Uterus (tissue), 3 donors: ENCODE measurements at regions not wholly inside any gene's neighbourhood (a gene's known extent, or its start where the extent isn't known, plus 50 kb on each side); places are given as distances from the start of the nearest gene placed in this dataset.

Experiments
- DNase-seq, 2 donors: peaks; one replicate each; pipeline ENCODE4 v3.0.0-alpha.2; 2019 to 2020
- H3K27ac ChIP-seq, 2 donors: fragments of 200-600 bp; sonication (generic); 1 replicate in 1 of 2; 2 replicates in 1 of 2; pipeline ENCODE4 v1.5.1; 2016 to 2018
- H3K27me3 ChIP-seq, 2 donors: fragments of 200-600 bp; sonication (generic); one replicate each; pipeline ENCODE4 v1.5.1; 2018 to 2019; ENCODE audit warnings: control low read depth in 1 of 2
- H3K36me3 ChIP-seq, 2 donors: fragments of 200-600 bp; sonication (generic); one replicate each; pipeline ENCODE4 v1.5.1; 2019; ENCODE audit warnings: control low read depth in 1 of 2
- H3K4me1 ChIP-seq, 2 donors: fragments of 200-600 bp; sonication (generic); one replicate each; pipeline ENCODE4 v1.5.1; 2018 to 2019; ENCODE audit warnings: control low read depth in 1 of 2
- H3K4me3 ChIP-seq, 2 donors: fragments of 200-600 bp; sonication (generic); 1 replicate in 1 of 2; 2 replicates in 1 of 2; pipeline ENCODE4 v1.5.1; 2018 to 2019; ENCODE audit warnings: mild to moderate bottlenecking in 1 of 2
- H3K9me3 ChIP-seq, 2 donors: fragments of 200-600 bp; sonication (generic); one replicate each; pipeline ENCODE4 v1.5.1; 2019; ENCODE audit warnings: control low read depth in 1 of 2
- CTCF ChIP-seq, 4 experiments: fragments of 200-600 bp in 2 of 4; fragments of 450-650 bp in 2 of 4; sonication (generic) in 2 of 4; IDR thresholded peaks; one replicate each; pipeline ENCODE4 v1.5.1; 2016 to 2019; ENCODE audit warnings: antibody characterized with exemption in 4 of 4, mild to moderate bottlenecking in 2 of 4, moderate library complexity in 1 of 4
- POLR2A ChIP-seq, 2 donors: fragments of 450-650 bp; IDR thresholded peaks; one replicate each; pipeline ENCODE4 v1.6.1; 2016; ENCODE audit warnings: antibody characterized with exemption in 2 of 2, mild to moderate bottlenecking in 1 of 2, moderate library complexity in 1 of 2
- intact Hi-C: fragments of 100-400 bp; cut with DNase I; formaldehyde crosslinking; loops from one replicate; pipeline ENCODE4 v1.15.1; 2023; ENCODE audit warnings: low total_unique reads
- donor health status: DM: yes; HTN: yes; CAD: no.

- Histone ChIP-seq H3K27ac (no peak overlapping the region), H3K27me3 (no peaks in the 10 kb centered on the region), H3K36me3 (no peaks in the 10 kb centered on the region), H3K4me3 (no peak overlapping the region), H3K4me1 (no peaks in the 10 kb centered on the region), H3K9me3 (no peaks in the 10 kb centered on the region)
- no peak for DNase-seq
- TF ChIP-seq CTCF (IDR thresholded peaks at IDR 0.05) (no peak), POLR2A (IDR thresholded peaks at IDR 0.05) (no peak)
- intact Hi-C loops, result no loop called here
These were observed 116.9 kb upstream of the GADL1 start for GRCh38 chr3:31011380-31011779.

GRCh38 chr3:31013090-31013489 lies 118.6 kb upstream of the GADL1 start:
- intact Hi-C loops, result no loop called here

GRCh38 chr3:31013843-31014242 lies 119.4 kb upstream of the GADL1 start:
- TF ChIP-seq POLR2A (IDR thresholded peaks at IDR 0.05) (no peak), CTCF (IDR thresholded peaks at IDR 0.05) (no peak)
- Histone ChIP-seq H3K4me3 (no peak overlapping the region), H3K36me3 (no peaks in the 10 kb centered on the region), H3K4me1 (no peaks in the 10 kb centered on the region), H3K27me3 (no peaks in the 10 kb centered on the region), H3K9me3 (no peaks in the 10 kb centered on the region), H3K27ac (no peak overlapping the region)
- DNase-seq, result no peak
- intact Hi-C loops, result no loop called here

More at GRCh38 chr3:31013090-31013489, 118.6 kb upstream of the GADL1 start:
- Histone ChIP-seq H3K4me3 (no peak overlapping the region), H3K27ac (no peak overlapping the region), H3K4me1 (no peaks in the 10 kb centered on the region), H3K9me3 (no peaks in the 10 kb centered on the region), H3K36me3 (no peaks in the 10 kb centered on the region), H3K27me3 (no peaks in the 10 kb centered on the region)
- TF ChIP-seq CTCF (IDR thresholded peaks at IDR 0.05) (no peak), POLR2A (IDR thresholded peaks at IDR 0.05) (no peak)
- DNase-seq, result no peak

DNA sequence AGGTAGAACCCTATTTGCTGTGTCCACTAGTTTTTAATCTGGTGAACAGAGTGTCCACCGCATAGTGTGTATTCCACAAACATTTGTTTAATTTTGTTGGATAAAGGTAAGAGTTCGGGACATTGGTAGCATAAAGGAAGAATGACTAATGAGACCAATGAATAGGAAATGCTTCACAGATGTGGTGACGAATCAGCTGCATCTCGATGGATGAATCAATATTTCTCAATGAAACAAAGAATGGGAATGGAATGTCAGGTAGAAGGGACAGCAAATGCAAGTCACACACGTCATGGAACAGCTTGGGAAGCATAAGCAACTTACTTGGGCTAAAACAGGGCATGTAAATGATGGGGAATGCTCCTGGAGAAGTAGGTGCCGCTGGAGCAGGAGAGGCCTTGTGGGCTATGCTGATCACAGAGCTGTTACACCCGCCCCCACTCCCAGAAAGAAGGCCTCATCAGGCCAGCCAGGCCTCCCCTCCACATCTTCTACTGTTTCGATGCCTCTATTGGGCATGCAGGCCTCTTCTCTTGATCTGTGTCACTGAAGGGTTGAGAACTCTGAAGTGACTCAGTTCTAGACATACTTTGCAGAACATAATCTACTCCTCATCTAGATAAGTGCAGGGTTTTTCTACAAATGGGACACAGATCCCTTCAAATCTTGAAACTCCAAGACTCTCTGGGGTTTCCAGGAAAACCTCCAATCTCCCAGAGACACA lies 120.0 kb upstream of the GADL1 start:
- TF ChIP-seq POLR2A (IDR thresholded peaks at IDR 0.05), result no peak
- TF ChIP-seq CTCF (IDR thresholded peaks at IDR 0.05), result no peak
- Histone ChIP-seq H3K4me1 (no peaks in the 10 kb centered on the region), H3K36me3 (no peaks in the 10 kb centered on the region), H3K4me3 (no peak overlapping the region), H3K27ac (no peak overlapping the region), H3K27me3 (no peaks in the 10 kb centered on the region), H3K9me3 (no peaks in the 10 kb centered on the region)
- no peak for DNase-seq
- intact Hi-C loops, result no loop called here

DNA sequence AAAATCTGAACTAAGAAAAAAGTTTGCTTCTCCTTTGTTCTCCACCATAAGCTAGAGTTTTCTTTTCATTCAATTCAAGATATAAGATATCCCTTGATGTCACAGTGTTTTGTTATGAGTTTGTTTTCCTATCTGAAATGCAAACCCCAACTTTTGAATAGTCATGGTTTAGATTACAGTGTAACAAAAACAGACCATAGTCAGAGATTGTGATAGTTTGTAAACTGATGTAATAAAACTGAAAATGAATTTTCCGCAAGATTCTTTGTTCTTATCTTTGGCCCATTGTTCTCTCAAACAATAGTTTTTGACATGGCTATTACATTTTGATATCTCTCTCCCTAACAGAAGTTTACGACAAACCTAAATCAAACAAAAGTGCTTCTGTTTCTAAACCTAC lies 121.7 kb upstream of the GADL1 start:
- no peak for DNase-seq
- H3K27me3 ChIP-seq, result no peaks in the 10 kb centered on the region
- TF ChIP-seq POLR2A (IDR thresholded peaks at IDR 0.05) (no peak), CTCF (IDR thresholded peaks at IDR 0.05) (no peak)
- no peaks in the 10 kb centered on the region for H3K4me1 ChIP-seq
- no peak overlapping the region for H3K4me3 ChIP-seq
- no peaks in the 10 kb centered on the region for H3K9me3 ChIP-seq
- no peak overlapping the region for H3K27ac ChIP-seq
- intact Hi-C loops, result no loop called here
- H3K36me3 ChIP-seq, result no peaks in the 10 kb centered on the region
